IMR-90 (cell line): ENCODE measurements at regions not wholly inside any gene's neighbourhood (a gene's known extent, or its start where the extent isn't known, plus 50 kb on each side); places are given as distances from the start of the nearest gene placed in this dataset.
A peak's percentile ranks its signal among the peaks of the same experiment; 100 is the strongest.

ENCODE experiments used
- ATAC-seq: fragments of 200-7000 bp; cut with Tn5 transposase; 2 replicates; pipeline ENCODE4 v1.9.1; 2020; ENCODE audit warnings: low read depth, mild to moderate bottlenecking, moderate library complexity
- BruUV-seq: library from RNA; stranded (reverse); fragments of 400-500 nt; replicated peaks from 2 replicates; lab custom pipeline; 2021; lab: Mats Ljungman, UMichigan
- CTCF ChIA-PET: fragments of 300-600 bp; formaldehyde crosslinking; extraction: SDS; loops from one replicate; lab custom pipeline; 2021; ENCODE audit warnings: antibody characterized with exemption; lab: Yijun Ruan, JAX
- POLR2A ChIA-PET: fragments of 300-600 bp; sonication (Branson Sonifier 250); formaldehyde crosslinking; loops from one replicate; lab custom pipeline; 2022; ENCODE audit warnings: antibody characterized with exemption; ENCODE audit not compliant: unreplicated experiment; lab: Charles Lee
- DNase-seq: peaks from one replicate; pipeline ENCODE4 v3.0.0; 2013
- H2AFZ ChIP-seq: replicated peaks from 2 replicates; pipeline ENCODE3; 2013; ENCODE audit warnings: low read length, mild to moderate bottlenecking; ENCODE audit not compliant: poor library complexity
- H2AK5ac ChIP-seq: 2 replicates; pipeline ENCODE4 v1.6.1; 2013; ENCODE audit warnings: low read depth, low read length, inconsistent platforms
- H2AK9ac ChIP-seq: replicated peaks from 2 replicates; pipeline ENCODE3; 2013; ENCODE audit warnings: mild to moderate bottlenecking, low read depth, low read length, moderate library complexity; ENCODE audit not compliant: poor library complexity
- H2BK120ac ChIP-seq: 2 replicates; pipeline ENCODE4 v1.6.1; 2013; ENCODE audit warnings: low read depth, low read length, inconsistent platforms
- H2BK15ac ChIP-seq: 3 replicates; pipeline ENCODE4 v1.6.1; 2013; ENCODE audit warnings: low read depth, low read length, inconsistent platforms
- H2BK20ac ChIP-seq: 2 replicates; pipeline ENCODE4 v1.6.1; 2013; ENCODE audit warnings: low read depth, mild to moderate bottlenecking, inconsistent platforms, low read length, moderate library complexity
- H2BK5ac ChIP-seq: 2 replicates; pipeline ENCODE4 v1.6.1; 2013; ENCODE audit warnings: mild to moderate bottlenecking, low read depth, low read length, inconsistent platforms; ENCODE audit not compliant: poor library complexity, severe bottlenecking
- H3K14ac ChIP-seq: replicated peaks from 2 replicates; pipeline ENCODE4 v1.6.1; 2013; ENCODE audit warnings: low read depth, low read length, inconsistent platforms
- H3K18ac ChIP-seq: 2 replicates; pipeline ENCODE4 v1.6.1; 2013; ENCODE audit warnings: low read depth, low read length, control low read depth
- H3K23ac ChIP-seq: 2 replicates; pipeline ENCODE4 v1.6.1; 2013; ENCODE audit warnings: low read depth, low read length, inconsistent platforms
- H3K27ac ChIP-seq: 2 replicates; pipeline ENCODE4 v1.5.1; 2013; ENCODE audit warnings: mild to moderate bottlenecking, control low read depth, low read length; ENCODE audit not compliant: insufficient read depth
- H3K27me3 ChIP-seq: 2 replicates; pipeline ENCODE4 v1.6.1; 2013; ENCODE audit warnings: low read length; ENCODE audit not compliant: control insufficient read depth, insufficient read depth
- H3K36me3 ChIP-seq: 2 replicates; pipeline ENCODE4 v1.6.1; 2013; ENCODE audit warnings: low read length, mixed read lengths; ENCODE audit not compliant: control insufficient read depth, insufficient read depth
- H3K4ac ChIP-seq: 2 replicates; pipeline ENCODE4 v1.6.1; 2013; ENCODE audit warnings: low read depth, low read length, inconsistent platforms
- H3K4me1 ChIP-seq: 2 replicates; pipeline ENCODE4 v1.6.1; 2013; ENCODE audit warnings: low read length, mixed read lengths; ENCODE audit not compliant: control insufficient read depth, insufficient read depth
- H3K4me2 ChIP-seq: 2 replicates; pipeline ENCODE4 v1.6.1; 2013; ENCODE audit warnings: low read depth, mild to moderate bottlenecking, control low read depth, low read length, moderate library complexity
- H3K4me3 ChIP-seq: 2 replicates; pipeline ENCODE4 v1.5.1; 2013; ENCODE audit warnings: low read depth, mild to moderate bottlenecking, control low read depth, low read length, moderate library complexity; ENCODE audit not compliant: insufficient read depth
- H3K56ac ChIP-seq: 2 replicates; pipeline ENCODE4 v1.6.1; 2013; ENCODE audit warnings: low read length, inconsistent platforms; ENCODE audit not compliant: insufficient read depth; ENCODE audit errors: extremely low read depth
- H3K79me1 ChIP-seq, 2 experiments: 2 replicates each; pipeline ENCODE4 v1.6.1; 2013; ENCODE audit warnings: low read length in 2 of 2, inconsistent platforms in 1 of 2, low read depth in 1 of 2
- H3K9ac ChIP-seq: 2 replicates; pipeline ENCODE4 v1.6.1; 2013; ENCODE audit warnings: low read depth, low read length, control low read depth
- H3K9me1 ChIP-seq: 2 replicates; pipeline ENCODE4 v1.6.1; 2013; ENCODE audit warnings: low read length, inconsistent platforms; ENCODE audit not compliant: insufficient read depth
- H3K9me3 ChIP-seq: 2 replicates; pipeline ENCODE4 v1.6.1; 2013; ENCODE audit warnings: low read length; ENCODE audit not compliant: control insufficient read depth, insufficient read depth
- H4K20me1 ChIP-seq: 2 replicates; pipeline ENCODE4 v1.6.1; 2013; ENCODE audit warnings: low read length, inconsistent platforms; ENCODE audit not compliant: insufficient read depth
- H4K5ac ChIP-seq: 2 replicates; pipeline ENCODE4 v1.6.1; 2013; ENCODE audit warnings: mild to moderate bottlenecking, low read depth, low read length, control low read depth
- H4K8ac ChIP-seq, 2 experiments: 2 replicates each; pipeline ENCODE4 v1.6.1; 2013; ENCODE audit warnings: low read depth in 2 of 2, low read length in 2 of 2, control low read depth in 1 of 2, inconsistent platforms in 1 of 2
- H4K91ac ChIP-seq: 2 replicates; pipeline ENCODE4 v1.6.1; 2013; ENCODE audit warnings: low read depth, low read length, inconsistent platforms; ENCODE audit not compliant: insufficient read depth
- RCOR1 ChIP-seq: IDR thresholded peaks from 2 replicates; pipeline ENCODE4 v1.6.1; 2012; ENCODE audit warnings: mild to moderate bottlenecking, low read length, improper control_type of control experiment; ENCODE audit not compliant: insufficient replicate concordance
- WGBS, 2 experiments: methylation state at CpG; one replicate each; pipeline versions ENCODE4 v1.1.5 to v1.1.7; 2013; ENCODE audit warnings: missing lambda C conversion rate in 2 of 2; ENCODE audit not compliant: insufficient read length in 1 of 2; ENCODE audit errors: extremely low coverage in 2 of 2; 5-methylcytosine and 5-hydroxymethylcytosine counted together
- dilution Hi-C: fragments of 300-500 bp; cut with HindIII; formaldehyde crosslinking; loops from one replicate; pipeline ENCODE4 v1.14.3; 2018; ENCODE audit warnings: low sequenced_read_pairs; ENCODE audit not compliant: unreplicated experiment
- in situ Hi-C: fragments of 300-500 bp; cut with MboI; formaldehyde crosslinking; loops from 3 replicates; pipeline ENCODE4 v1.14.3; 2019; ENCODE audit warnings: low sequenced_read_pairs, inconsistent platforms, mixed read lengths
- intact Hi-C: fragments of 100-400 bp; cut with micrococcal nuclease; formaldehyde crosslinking; loops from 2 replicates; pipeline ENCODE4 v1.10.0; 2022

- Histone ChIP-seq H3K23ac (no peak overlapping the region), H3K9ac (no peak overlapping the region), H3K36me3 (no peaks in the 10 kb centered on the region), H2AK5ac (0 out of 2 replicates have a peak overlapping the region, but pooled peaks have one; percentile 4), H3K27me3 (no peaks in the 10 kb centered on the region), H3K4me2 (no peak overlapping the region), H3K9me1 (peaks cover 2% of the 10 kb centered on the region; the same call in 1 of the 2 replicates), H3K18ac (no peak overlapping the region), H2BK20ac (no peak overlapping the region), H4K91ac (no peak overlapping the region), H2AFZ (no peak overlapping the region), H4K5ac (no peak overlapping the region), H3K4me3 (no peak overlapping the region), H3K27ac (no peak overlapping the region), H3K9me3 (no peaks in the 10 kb centered on the region), H3K56ac (no peak overlapping the region), H3K14ac (no peak overlapping the region), H2BK5ac (no peak overlapping the region), H3K4me1 (peaks cover under 1% of the 10 kb centered on the region), H4K20me1 (no peaks in the 10 kb centered on the region), H2AK9ac (no peak overlapping the region), H3K4ac (no peak overlapping the region), H3K79me1 (no peaks in the 10 kb centered on the region), H2BK120ac (no peak overlapping the region), H2BK15ac (no peak overlapping the region), H4K8ac (no peak overlapping the region)
- dilution Hi-C loops: no loop called here
- intact Hi-C loops: no loop called here
- in situ Hi-C loops: no loop called here
- ChIA-PET POLR2A (no interaction called here), CTCF (no interaction called here)
- TF ChIP-seq RCOR1: no peak
- no CpG with 5 or more reads among the region's 1 CpG for WGBS, 2 experiments
- ATAC-seq: no peak
- DNase-seq: no peak
- no TSS peak for BruUV-seq
Measured at GRCh38 chr12:89993632-89994031, 285.0 kb upstream of the ATP2B1 start.
